ENCODE measurements at regions not wholly inside any gene's neighbourhood (a gene's known extent, or its start where the extent isn't known, plus 50 kb on each side); places are given as distances from the start of the nearest gene placed in this dataset.

DNA sequence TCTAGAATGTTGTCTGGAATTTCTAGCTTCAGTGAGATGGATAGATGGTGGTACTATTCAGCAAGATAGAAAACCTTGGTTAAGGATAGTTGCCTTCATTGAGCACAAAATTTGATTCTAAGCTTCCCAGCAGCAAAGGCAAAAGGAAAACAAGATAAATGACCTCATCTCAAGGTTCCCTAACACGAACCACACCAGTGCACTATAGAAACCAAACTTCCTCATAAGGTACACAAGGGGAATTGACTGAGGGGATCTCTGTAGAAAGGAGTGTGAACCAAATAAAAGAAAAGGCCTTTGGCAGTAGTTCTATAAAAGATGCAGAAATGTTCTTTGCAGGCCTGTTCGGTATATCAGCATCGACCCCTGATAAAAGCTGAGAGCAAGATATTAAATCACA, 288.9 kb downstream of the SHQ1 start:
- WGBS, 2 donors = 75 to 79% methylated on average over 3 of the region's 3 CpGs
- DNase-seq (no peak), ATAC-seq (ENCODE audit: low FRiP score in 2 of 2) (peak in 1 of 2 donors; percentile 60)

DNA sequence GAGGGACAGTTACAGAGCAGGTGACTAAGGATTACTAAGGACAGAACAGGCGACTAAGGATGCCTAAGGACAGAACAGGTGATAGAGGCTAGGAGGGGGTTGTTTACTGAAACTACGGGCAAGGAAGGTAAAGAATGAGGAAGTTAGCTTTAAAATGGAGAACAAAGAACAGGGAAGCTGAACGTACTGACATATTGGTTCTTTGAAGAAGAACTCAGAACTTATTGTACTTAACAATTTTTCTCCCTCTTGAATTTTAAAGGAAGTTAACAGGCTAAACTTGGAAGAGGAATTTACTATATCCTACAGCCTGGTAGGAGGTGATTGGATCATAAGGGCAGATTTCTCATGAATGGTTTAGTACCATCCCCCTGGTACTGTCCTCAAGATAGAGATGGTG, 290.2 kb downstream of the SHQ1 start:
- WGBS, 2 donors = 63 to 78% methylated on average over 3 of the region's 3 CpGs
- DNase-seq (no peak), ATAC-seq (ENCODE audit: low FRiP score in 2 of 2) (no peak)
- TF ChIP-seq POLR2AphosphoS5 (IDR thresholded peaks at IDR 0.05) (no peak), EP300 (IDR thresholded peaks at IDR 0.05) (no peak), POLR2A (IDR thresholded peaks at IDR 0.05) (no peak)
- TF ChIP-seq, protein P1, sequence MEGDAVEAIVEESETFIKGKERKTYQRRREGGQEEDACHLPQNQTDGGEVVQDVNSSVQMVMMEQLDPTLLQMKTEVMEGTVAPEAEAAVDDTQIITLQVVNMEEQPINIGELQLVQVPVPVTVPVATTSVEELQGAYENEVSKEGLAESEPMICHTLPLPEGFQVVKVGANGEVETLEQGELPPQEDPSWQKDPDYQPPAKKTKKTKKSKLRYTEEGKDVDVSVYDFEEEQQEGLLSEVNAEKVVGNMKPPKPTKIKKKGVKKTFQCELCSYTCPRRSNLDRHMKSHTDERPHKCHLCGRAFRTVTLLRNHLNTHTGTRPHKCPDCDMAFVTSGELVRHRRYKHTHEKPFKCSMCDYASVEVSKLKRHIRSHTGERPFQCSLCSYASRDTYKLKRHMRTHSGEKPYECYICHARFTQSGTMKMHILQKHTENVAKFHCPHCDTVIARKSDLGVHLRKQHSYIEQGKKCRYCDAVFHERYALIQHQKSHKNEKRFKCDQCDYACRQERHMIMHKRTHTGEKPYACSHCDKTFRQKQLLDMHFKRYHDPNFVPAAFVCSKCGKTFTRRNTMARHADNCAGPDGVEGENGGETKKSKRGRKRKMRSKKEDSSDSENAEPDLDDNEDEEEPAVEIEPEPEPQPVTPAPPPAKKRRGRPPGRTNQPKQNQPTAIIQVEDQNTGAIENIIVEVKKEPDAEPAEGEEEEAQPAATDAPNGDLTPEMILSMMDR (IDR thresholded peaks at IDR 0.05) = no peak
- H3K36me3 ChIP-seq = no peaks in the 10 kb centered on the region
- H3K9me3 ChIP-seq = no peaks in the 10 kb centered on the region
- H3K4me1 ChIP-seq = no peaks in the 10 kb centered on the region
- no peak overlapping the region for H3K4me3 ChIP-seq
- H3K27ac ChIP-seq = peak overlapping the region; percentile 43 to 68 (median 60)
- H3K27me3 ChIP-seq = no peaks in the 10 kb centered on the region

More for the DNA sequence above, 288.9 kb downstream of the SHQ1 start:
- Histone ChIP-seq H3K27ac (peak overlapping the region in 1 of 4 donors; percentile 35), H3K4me3 (no peak overlapping the region), H3K27me3 (no peaks in the 10 kb centered on the region), H3K36me3 (no peaks in the 10 kb centered on the region), H3K9me3 (no peaks in the 10 kb centered on the region), H3K4me1 (no peaks in the 10 kb centered on the region)
- TF ChIP-seq POLR2A (IDR thresholded peaks at IDR 0.05) (no peak), EP300 (IDR thresholded peaks at IDR 0.05) (no peak)
- TF ChIP-seq, protein P1 (IDR thresholded peaks at IDR 0.05) = no peak

DNA sequence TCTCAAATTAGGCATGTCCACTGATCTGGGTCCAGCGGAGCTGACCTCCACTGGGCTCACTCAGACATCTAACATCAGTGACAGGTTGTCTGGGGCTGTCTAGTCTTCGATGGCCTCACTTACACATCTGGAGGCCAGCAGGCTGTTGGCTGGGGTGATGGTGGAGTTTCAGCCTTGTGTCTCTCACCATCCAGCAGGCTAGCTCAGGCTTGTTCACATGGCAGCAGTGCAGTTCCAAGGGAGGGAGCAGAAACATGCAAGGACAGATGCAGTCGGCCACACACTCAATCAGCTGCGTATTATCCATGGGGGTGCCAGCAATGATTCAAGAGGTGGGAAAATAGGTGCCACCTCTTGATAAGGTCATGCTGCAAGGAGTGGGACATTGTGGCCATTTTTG, 292.5 kb downstream of the SHQ1 start:
- DNase-seq (no peak), ATAC-seq (ENCODE audit: low FRiP score in 2 of 2) (no peak)
- Histone ChIP-seq H3K4me3 (no peak overlapping the region), H3K9me3 (no peaks in the 10 kb centered on the region), H3K27ac (no peak overlapping the region), H3K4me1 (no peaks in the 10 kb centered on the region), H3K36me3 (no peaks in the 10 kb centered on the region), H3K27me3 (no peaks in the 10 kb centered on the region)
- 91 to 94% methylated on average over 4 of the region's 4 CpGs for WGBS, 2 donors
- no peak for TF ChIP-seq EP300 (IDR thresholded peaks at IDR 0.05)
- TF ChIP-seq POLR2AphosphoS5 (IDR thresholded peaks at IDR 0.05) = no peak
- TF ChIP-seq, protein P1 (IDR thresholded peaks at IDR 0.05) = no peak
- no peak for TF ChIP-seq POLR2A (IDR thresholded peaks at IDR 0.05)

DNA sequence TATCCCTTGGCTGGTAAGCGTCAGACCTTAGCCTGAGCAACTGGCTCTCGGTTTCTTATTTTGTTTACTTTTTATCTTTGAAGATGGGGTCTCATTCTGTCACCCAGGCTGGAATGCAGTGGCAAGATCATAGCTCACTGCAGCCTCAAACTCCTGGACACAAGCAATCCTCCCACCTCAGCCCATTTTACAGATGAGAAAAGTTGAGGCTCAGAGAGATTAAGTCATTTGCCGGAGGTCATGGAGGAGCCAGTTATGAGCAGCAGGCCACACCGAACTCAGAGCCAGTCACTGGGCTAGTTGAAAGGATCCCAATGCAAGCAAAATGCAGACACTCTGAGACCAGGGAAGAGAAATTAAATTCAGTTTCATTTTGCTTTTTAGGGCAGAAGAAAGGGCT, 293.6 kb downstream of the SHQ1 start:
- Histone ChIP-seq H3K27me3 (no peaks in the 10 kb centered on the region), H3K36me3 (no peaks in the 10 kb centered on the region), H3K4me1 (peaks cover 0 to 6% (median 2%) of the 10 kb centered on the region in 4 donors), H3K4me3 (no peak overlapping the region), H3K27ac (no peak overlapping the region), H3K9me3 (no peaks in the 10 kb centered on the region)
- DNase-seq (no peak), ATAC-seq (ENCODE audit: low FRiP score in 2 of 2) (no peak)
- WGBS, 2 donors = 80% methylated on average over 4 of the region's 4 CpGs
- TF ChIP-seq POLR2AphosphoS5 (IDR thresholded peaks at IDR 0.05) (no peak), POLR2A (IDR thresholded peaks at IDR 0.05) (no peak), EP300 (IDR thresholded peaks at IDR 0.05) (no peak)
- TF ChIP-seq, protein P1 (IDR thresholded peaks at IDR 0.05) = no peak

DNA sequence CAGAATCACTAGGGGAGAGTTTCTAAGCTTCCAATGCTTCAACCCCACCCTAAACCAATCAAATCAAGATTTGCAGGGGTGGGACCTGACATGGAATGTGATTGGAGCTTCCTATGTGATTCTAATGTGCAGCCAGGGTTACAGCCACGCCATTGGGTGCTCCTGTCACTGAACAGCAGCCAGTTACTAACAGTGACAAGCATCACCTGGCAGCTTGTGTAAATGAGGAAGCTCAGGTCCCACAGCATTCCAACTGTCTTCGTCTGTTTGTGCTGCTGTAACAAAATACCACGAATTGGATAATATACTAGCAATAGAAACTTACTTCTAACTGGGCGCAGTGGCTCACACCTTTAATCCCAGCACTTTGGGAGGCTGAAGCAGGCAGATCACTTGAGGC, 294.9 kb downstream of the SHQ1 start:
- peaks cover 0 to 9% (median 2%) of the 10 kb centered on the region in 4 donors for H3K4me1 ChIP-seq

More for the DNA sequence above, 294.9 kb downstream of the SHQ1 start:
- Histone ChIP-seq H3K27ac (no peak overlapping the region), H3K27me3 (no peaks in the 10 kb centered on the region), H3K4me3 (no peak overlapping the region), H3K36me3 (no peaks in the 10 kb centered on the region), H3K9me3 (no peaks in the 10 kb centered on the region)
- DNase-seq = no peak
- no peak for ATAC-seq (ENCODE audit: low FRiP score in 2 of 2)
- no peak for TF ChIP-seq POLR2AphosphoS5 (IDR thresholded peaks at IDR 0.05)
- no peak for TF ChIP-seq POLR2A (IDR thresholded peaks at IDR 0.05)
- TF ChIP-seq, protein P1 (IDR thresholded peaks at IDR 0.05) = no peak
- TF ChIP-seq EP300 (IDR thresholded peaks at IDR 0.05) = no peak
- whole genome bisulfite sequencing, 2 donors = 68 to 73% methylated on average over 4 of the region's 4 CpGs
